ENCODE measurements at regions not wholly inside any gene's neighbourhood (a gene's known extent, or its start where the extent isn't known, plus 50 kb on each side); places are given as distances from the start of the nearest gene placed in this dataset.
A peak's percentile ranks its signal among the peaks of the same experiment; 100 is the strongest.

DNA sequence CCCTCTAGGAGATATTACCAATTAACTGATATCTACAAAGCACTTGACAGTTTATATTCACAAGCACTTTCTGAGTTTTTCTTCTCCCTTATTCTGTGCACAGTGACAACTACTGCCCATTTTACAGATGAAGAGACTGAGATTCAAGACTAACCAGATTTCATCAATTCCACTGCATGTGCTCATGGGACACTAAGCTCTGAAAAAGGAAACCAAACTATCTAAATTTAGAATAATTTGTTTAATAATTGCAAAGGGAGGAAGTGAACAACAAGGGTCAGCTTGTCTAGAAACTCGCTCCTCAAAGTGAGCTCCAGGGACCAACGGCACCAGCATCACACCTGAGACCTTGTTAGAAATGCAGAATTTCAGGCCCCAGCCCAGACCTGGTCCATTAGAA, 50.8 kb upstream of the MYLIP start:
- no peak for DNase-seq
- Mint-ChIP-seq H3K9me3 (no peaks in the 10 kb centered on the region), H3K27me3 (ENCODE audit: low read depth in 3 of 3) (peaks cover 0 to 4% (median 0%) of the 10 kb centered on the region in 3 donors), H3K4me1 (no peaks in the 10 kb centered on the region), H3K4me3 (no peak overlapping the region), H3K27ac (no peak overlapping the region), H3K36me3 (no peaks in the 10 kb centered on the region)

DNA sequence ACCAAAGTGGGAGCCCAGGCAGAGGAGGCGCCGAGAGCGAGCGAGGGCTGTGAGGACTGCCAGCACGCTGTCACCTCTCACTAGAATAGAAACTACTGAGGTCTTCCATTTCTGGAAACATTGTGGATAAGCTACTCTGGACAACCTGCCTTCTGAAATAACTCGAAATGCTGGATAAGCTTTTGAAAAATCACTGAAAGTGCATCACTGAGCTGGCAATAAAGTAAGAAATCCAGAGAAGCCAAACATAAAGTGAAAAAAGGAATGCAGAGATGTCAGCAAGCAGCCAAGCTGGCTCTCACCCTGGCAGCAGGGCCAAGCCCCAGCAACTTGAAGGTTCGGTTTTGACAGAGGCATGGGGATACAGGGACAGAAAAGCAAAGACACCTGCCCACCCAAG, 59.2 kb upstream of the MYLIP start:
- H3K36me3 Mint-ChIP-seq = no peaks in the 10 kb centered on the region
- H3K27ac Mint-ChIP-seq = no peak overlapping the region
- H3K4me3 Mint-ChIP-seq = no peak overlapping the region
- DNase-seq = no peak
- H3K4me1 Mint-ChIP-seq = no peaks in the 10 kb centered on the region
- H3K27me3 Mint-ChIP-seq (ENCODE audit: low read depth in 3 of 3) = peaks cover under 1 to 6% (median 4%) of the 10 kb centered on the region in 3 donors
- H3K9me3 Mint-ChIP-seq = peaks cover 0 to 2% (median 0%) of the 10 kb centered on the region in 6 donors

DNA sequence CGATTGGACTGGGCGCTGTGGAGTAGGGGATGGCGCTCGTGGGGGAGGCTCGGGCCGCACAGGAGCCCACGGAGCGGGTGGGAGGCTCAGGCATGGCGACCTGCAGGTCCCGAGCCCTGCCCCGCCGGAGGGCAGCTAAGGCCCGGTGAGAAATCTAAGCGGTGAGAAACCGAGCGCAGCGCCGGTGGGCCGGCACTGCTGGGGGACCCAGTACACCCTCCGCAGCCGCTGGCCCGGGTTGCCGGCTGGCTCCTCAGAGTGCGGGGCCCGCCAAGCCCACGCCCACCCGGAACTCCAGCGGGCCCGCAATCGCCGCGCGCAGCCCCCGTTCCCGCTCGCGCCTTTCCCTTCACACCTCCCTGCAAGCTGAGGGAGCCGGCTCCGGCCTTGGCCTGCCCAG, 59.7 kb upstream of the MYLIP start:
- peaks cover 4 to 6% (median 4%) of the 10 kb centered on the region in 3 donors for H3K27me3 Mint-ChIP-seq (ENCODE audit: low read depth in 3 of 3)
- no peaks in the 10 kb centered on the region for H3K36me3 Mint-ChIP-seq
- no peak overlapping the region for H3K27ac Mint-ChIP-seq
- no peak overlapping the region for H3K4me3 Mint-ChIP-seq
- no peak for DNase-seq
- H3K4me1 Mint-ChIP-seq = no peaks in the 10 kb centered on the region
- peaks cover 0 to 2% (median 0%) of the 10 kb centered on the region in 6 donors for H3K9me3 Mint-ChIP-seq

DNA sequence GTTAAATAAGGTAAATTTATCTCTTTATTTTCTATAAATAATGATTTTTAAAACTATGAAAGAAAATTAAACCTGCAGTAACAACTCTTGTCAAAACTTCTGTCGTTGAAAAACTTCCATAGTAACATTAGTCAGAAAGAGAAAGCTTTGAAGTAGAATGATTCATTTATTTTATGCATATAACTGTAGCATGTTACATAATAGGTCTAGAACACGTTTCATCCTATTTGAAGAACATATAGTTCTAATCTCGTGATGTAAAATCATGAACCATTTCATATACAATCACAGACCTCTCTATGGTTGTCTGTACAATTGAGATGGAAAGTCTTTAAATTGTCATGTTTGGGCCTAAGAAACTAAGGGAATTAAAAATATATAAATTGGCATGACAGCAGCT, 61.3 kb upstream of the MYLIP start:
- Mint-ChIP-seq H3K4me3 (no peak overlapping the region), H3K36me3 (no peaks in the 10 kb centered on the region), H3K27me3 (ENCODE audit: low read depth in 3 of 3) (peaks cover 0 to 6% (median 4%) of the 10 kb centered on the region in 3 donors)

DNA sequence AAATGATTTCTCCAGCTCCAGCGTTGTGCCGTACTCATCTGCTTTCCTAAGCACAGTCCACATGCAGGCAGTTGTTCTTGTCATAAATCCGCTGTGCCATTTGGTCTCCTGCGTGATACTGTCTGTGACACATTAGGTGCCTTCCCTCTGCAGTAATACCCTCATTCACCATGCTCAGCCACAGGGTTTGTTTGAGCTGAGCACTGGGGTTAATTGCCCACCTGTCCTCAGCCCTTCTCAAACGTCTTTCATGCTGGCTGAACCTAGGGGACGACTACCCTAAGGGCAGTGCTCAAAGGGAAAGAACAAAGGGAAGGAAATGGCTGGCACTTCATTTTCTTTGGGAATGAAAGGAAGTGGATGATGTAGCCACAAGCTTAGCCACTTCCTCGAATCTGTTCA, 64.2 kb upstream of the MYLIP start:
- no peak overlapping the region for H3K27ac Mint-ChIP-seq
- DNase-seq = no peak
- no peak overlapping the region for H3K4me3 Mint-ChIP-seq
- H3K4me1 Mint-ChIP-seq = peaks cover 8 to 11% of the 10 kb centered on the region in 2 donors
- H3K9me3 Mint-ChIP-seq = peaks cover 0 to 2% (median 0%) of the 10 kb centered on the region in 6 donors
- peaks cover 1 to 4% (median 3%) of the 10 kb centered on the region in 3 donors for H3K27me3 Mint-ChIP-seq (ENCODE audit: low read depth in 3 of 3)
- H3K36me3 Mint-ChIP-seq = peaks cover 0 to 4% (median 0%) of the 10 kb centered on the region in 3 donors

More for the DNA sequence above, 61.3 kb upstream of the MYLIP start:
- Mint-ChIP-seq H3K27ac (no peak overlapping the region), H3K9me3 (peaks cover 0 to 2% (median 0%) of the 10 kb centered on the region in 6 donors), H3K4me1 (no peaks in the 10 kb centered on the region)
- no peak for DNase-seq

DNA sequence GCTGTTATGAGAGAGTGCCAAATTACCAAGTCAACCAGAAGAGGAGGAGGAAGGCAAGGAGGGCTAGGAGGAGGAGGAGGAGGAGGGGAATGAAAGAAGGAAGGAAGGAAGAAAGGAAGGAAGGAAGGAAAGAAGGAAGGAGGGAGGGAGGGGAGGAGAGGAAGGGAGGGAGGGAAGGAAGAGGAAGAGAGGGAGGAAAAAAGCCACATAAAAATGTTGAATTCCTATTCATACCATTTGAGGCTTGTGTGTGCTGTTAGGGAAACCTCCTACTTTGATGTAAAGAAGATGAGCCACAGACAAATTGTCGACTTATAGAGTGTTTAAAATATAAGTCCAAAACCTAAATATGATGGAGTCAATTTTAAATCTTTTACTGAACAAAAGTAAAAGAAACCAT, 65.3 kb upstream of the MYLIP start:
- Mint-ChIP-seq H3K27ac (no peak overlapping the region), H3K4me1 (peaks cover 8 to 11% of the 10 kb centered on the region in 2 donors), H3K9me3 (peaks cover 0 to 2% (median 0%) of the 10 kb centered on the region in 6 donors), H3K4me3 (no peak overlapping the region), H3K27me3 (ENCODE audit: low read depth in 3 of 3) (peaks cover 3 to 4% (median 3%) of the 10 kb centered on the region in 3 donors), H3K36me3 (peaks cover 0 to 4% (median 0%) of the 10 kb centered on the region in 3 donors)
- DNase-seq = no peak

DNA sequence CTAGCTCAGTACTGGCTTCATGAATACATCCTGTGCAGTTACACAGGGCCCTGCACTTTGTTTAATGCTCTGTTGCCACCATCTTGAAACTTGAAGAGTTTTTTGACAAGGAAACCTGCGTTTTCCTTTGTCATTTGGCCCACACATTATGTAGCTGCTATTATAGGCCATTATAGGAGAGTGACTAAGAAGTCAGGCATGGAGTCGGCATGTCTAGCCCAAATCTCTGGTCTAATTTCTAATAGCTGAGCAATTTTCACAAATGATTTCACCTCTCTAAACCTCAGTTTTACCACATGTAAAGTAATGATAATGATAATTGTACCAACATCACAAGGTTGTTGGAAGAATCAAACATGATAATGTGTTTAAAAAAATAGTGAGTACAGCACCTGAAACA, 67.1 kb upstream of the MYLIP start:
- H3K4me3 Mint-ChIP-seq = no peak overlapping the region
- no peak for DNase-seq
- peaks cover 3 to 6% (median 4%) of the 10 kb centered on the region in 3 donors for H3K27me3 Mint-ChIP-seq (ENCODE audit: low read depth in 3 of 3)
- H3K27ac Mint-ChIP-seq = no peak overlapping the region
- H3K9me3 Mint-ChIP-seq = peaks cover 0 to 2% (median 0%) of the 10 kb centered on the region in 6 donors
- peaks cover 0 to 4% (median 0%) of the 10 kb centered on the region in 3 donors for H3K36me3 Mint-ChIP-seq
- H3K4me1 Mint-ChIP-seq = peaks cover 8 to 11% of the 10 kb centered on the region in 2 donors

DNA sequence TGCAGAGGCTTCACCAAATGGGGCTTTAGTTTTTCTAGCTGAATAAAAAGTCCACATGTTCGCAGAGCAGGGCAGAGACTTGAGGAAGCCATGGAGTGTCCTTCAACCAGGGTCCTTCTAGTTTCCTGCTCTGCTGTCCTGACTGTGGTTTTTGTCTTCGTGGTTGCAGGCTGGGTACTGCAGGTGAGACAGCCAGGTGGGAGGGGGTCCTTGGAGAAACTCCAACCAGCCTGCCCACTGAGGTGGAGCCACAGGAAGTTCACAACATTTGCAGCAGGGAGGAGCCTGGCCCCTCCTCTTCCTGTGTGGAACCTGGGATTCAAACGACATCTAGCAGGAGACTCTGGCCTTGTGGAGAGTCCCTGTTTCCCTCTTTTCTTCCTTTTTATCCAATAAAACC, 68.8 kb upstream of the MYLIP start:
- Mint-ChIP-seq H3K9me3 (no peaks in the 10 kb centered on the region), H3K27ac (no peak overlapping the region), H3K4me3 (no peak overlapping the region), H3K36me3 (peaks cover 0 to 4% (median 0%) of the 10 kb centered on the region in 3 donors), H3K27me3 (ENCODE audit: low read depth in 3 of 3) (peaks cover 2 to 6% (median 4%) of the 10 kb centered on the region in 3 donors), H3K4me1 (peaks cover 8 to 11% of the 10 kb centered on the region in 2 donors)
- DNase-seq = no peak

DNA sequence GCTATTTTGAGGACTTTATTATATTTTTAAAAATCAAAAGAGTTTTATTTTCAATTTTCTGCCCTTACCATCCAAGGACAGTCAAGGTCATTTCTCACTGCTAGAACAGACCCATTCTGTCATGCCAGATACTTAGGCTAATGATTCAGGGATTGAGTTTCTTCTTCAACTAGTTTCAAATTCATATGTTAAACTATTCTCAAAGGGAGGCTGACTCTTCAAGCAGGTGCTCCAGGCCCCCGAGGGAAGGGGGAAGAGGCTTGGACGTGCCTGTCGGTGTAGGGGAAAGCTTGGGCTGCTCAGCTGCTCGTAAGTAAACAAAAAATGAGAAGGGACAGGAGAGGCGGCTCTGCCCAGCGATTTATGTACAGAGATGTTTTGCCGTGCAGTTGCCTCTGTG, 69.4 kb upstream of the MYLIP start:
- Mint-ChIP-seq H3K4me3 (no peak overlapping the region), H3K27me3 (ENCODE audit: low read depth in 3 of 3) (peaks cover 0 to 6% (median 2%) of the 10 kb centered on the region in 3 donors), H3K36me3 (peaks cover 0 to 4% (median 0%) of the 10 kb centered on the region in 3 donors), H3K9me3 (no peaks in the 10 kb centered on the region), H3K27ac (no peak overlapping the region), H3K4me1 (peaks cover 8 to 11% of the 10 kb centered on the region in 2 donors)
- no peak for DNase-seq

DNA sequence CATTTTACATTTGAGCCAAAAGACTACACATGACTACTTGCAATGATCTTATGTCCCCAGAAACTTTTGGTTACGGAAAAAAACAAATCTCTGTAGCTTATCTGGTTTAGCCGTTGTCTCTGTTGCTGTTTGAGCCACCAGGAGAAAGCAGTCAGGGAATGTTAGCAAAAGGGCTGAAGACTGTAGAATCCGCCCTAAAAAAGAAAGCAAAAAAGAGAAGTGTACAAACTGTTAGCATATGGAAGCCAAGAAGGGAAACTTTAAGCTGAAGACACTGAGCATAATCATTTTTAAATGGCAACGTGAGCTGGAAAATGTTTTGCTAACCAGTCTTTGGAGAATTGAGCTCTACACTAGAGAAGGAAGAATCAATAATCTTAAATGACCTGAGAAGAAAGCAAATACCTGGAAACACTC, 69.9 kb upstream of the MYLIP start:
- Mint-ChIP-seq H3K36me3 (peaks cover 0 to 4% (median 0%) of the 10 kb centered on the region in 3 donors), H3K27me3 (ENCODE audit: low read depth in 3 of 3) (peaks cover 0 to 6% (median 0%) of the 10 kb centered on the region in 3 donors), H3K9me3 (no peaks in the 10 kb centered on the region), H3K4me3 (no peak overlapping the region), H3K4me1 (peaks cover 8 to 11% of the 10 kb centered on the region in 2 donors), H3K27ac (no peak overlapping the region)
- no peak for DNase-seq

DNA sequence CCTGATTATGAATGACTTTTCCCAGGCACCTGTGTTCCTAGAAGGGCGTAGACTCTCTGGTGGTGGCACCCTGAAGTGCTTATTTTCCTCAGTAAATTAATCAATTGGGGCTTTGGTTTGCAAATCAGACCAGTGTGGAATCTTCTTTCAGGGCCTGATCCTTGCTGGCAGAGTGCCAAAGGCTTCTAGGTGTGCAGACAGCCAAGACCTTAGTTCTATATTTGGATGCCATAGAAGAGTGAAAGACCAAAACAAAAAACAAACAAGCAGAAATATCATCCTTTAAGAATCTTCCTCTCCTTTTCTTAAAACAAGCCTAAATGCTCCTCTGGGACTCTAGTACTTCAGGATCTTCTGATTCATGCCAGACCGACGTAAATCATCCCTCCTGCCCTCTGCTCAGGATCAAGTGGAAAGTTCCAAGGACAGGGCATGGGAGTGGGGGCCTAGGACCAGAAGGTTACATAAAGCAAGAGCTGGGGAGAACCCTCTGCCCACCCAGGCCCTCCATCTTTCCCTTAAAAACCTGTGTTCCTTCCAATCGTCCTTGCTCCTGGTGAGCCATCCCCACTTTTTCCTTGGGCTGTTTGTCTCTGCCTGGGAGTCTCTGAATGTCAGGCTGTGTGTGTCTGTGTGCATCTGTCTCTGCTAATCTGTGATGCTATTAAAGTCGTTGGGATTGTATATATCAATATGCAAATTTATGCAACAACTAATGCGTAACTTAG, 70.5 kb upstream of the MYLIP start:
- Mint-ChIP-seq H3K9me3 (no peaks in the 10 kb centered on the region), H3K4me3 (no peak overlapping the region), H3K27ac (no peak overlapping the region), H3K4me1 (peaks cover 8 to 11% of the 10 kb centered on the region in 2 donors), H3K27me3 (ENCODE audit: low read depth in 3 of 3) (peaks cover 0 to 6% (median 0%) of the 10 kb centered on the region in 3 donors), H3K36me3 (peaks cover 0 to 4% (median 0%) of the 10 kb centered on the region in 3 donors)
- no peak for DNase-seq

DNA sequence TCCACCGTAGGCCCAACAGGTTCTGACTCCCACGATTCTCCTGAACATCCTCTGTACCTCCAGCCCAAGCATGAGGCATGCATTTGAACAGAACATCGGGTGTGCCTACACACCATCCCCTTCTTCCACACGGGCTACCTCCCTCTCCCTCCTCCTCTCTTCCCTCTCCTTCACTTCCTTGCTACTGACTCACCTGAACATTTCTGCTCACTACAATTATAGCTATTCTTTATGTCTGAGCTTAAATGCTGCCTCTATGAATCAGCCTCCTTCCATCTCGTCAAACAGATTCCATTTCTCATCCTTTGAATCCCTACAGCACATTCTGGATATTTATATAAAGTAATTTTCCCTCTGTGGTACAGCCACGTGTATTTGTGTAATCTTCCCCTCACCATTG, 71.4 kb upstream of the MYLIP start:
- Mint-ChIP-seq H3K9me3 (no peaks in the 10 kb centered on the region), H3K27me3 (ENCODE audit: low read depth in 3 of 3) (peaks cover 0 to 6% (median 0%) of the 10 kb centered on the region in 3 donors), H3K4me3 (no peak overlapping the region), H3K36me3 (peaks cover 0 to 4% (median 0%) of the 10 kb centered on the region in 3 donors), H3K4me1 (peaks cover 8 to 11% of the 10 kb centered on the region in 2 donors), H3K27ac (no peak overlapping the region)
- no peak for DNase-seq

DNA sequence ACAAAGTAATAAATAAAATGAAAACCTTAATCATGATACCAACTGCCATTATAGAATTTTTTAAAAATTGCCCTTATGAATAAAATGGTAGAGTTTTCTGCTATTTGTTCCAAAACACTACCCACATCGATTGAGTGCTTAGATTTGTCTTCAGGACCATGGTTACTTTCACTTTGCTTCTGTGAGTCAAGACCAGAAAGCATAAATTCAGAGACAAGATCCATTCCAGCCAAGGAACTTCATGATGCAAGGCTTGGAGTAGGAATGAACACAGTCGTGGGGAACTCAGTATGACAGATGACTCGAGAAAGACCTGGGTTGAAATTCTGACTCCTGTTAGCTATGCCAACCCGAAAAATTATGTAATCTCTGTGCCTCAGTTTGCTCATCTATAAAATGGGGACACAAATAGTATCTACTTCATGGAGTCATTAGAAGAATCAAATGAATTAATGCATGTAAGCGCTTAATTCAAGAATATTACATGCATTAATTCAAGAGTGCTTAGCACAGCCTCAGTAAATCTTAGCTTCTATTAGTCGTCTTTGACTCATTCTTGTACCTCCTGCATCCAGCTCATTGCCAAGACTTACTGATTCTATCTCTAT, 72.5 kb upstream of the MYLIP start:
- Mint-ChIP-seq H3K27ac (peak overlapping the region in 1 of 6 donors; percentile 59), H3K4me1 (peaks cover 8 to 11% of the 10 kb centered on the region in 2 donors), H3K4me3 (no peak overlapping the region), H3K9me3 (no peaks in the 10 kb centered on the region), H3K27me3 (ENCODE audit: low read depth in 3 of 3) (peaks cover 0 to 8% (median 0%) of the 10 kb centered on the region in 3 donors), H3K36me3 (peaks cover 0 to 4% (median 0%) of the 10 kb centered on the region in 3 donors)
- DNase-seq = no peak

DNA sequence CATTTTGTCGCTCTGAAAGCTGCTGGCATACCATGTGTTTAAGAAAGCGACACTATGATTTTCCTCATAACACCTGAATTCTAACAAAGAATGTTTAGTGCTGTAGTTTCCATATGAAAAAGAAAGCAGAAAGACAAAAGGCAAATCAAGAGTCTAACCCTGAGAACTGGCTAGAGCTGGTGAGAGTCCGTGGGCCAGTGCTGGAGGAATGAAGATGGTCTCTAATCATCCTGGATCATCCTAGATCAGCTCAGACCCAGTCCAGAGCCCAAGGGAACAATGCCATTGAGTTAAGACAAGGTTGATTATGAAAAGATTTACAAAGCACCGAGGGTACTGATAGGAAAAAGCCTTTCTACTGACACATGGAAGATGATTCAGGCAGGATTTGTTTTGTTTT, 73.0 kb upstream of the MYLIP start:
- Mint-ChIP-seq H3K36me3 (peaks cover 0 to 4% (median 0%) of the 10 kb centered on the region in 3 donors), H3K4me1 (peaks cover 8 to 10% of the 10 kb centered on the region in 2 donors), H3K27me3 (ENCODE audit: low read depth in 3 of 3) (peaks cover 0 to 8% (median 0%) of the 10 kb centered on the region in 3 donors), H3K9me3 (no peaks in the 10 kb centered on the region), H3K4me3 (no peak overlapping the region), H3K27ac (no peak overlapping the region)
- DNase-seq = no peak
